Esophagus muscularis mucosa (tissue), 4 donors: ENCODE measurements at regions not wholly inside any gene's neighbourhood (a gene's known extent, or its start where the extent isn't known, plus 50 kb on each side); places are given as distances from the start of the nearest gene placed in this dataset.

Experiments
- DNase-seq: peaks from one replicate; pipeline ENCODE4 v3.0.0-alpha.2; 2017; ENCODE audit errors: extremely low spot score
- H3K27ac ChIP-seq, 4 donors: fragments of 200-600 bp; sonication (generic); replicated peaks in 1 of 4; 1 replicate in 3 of 4; 2 replicates in 1 of 4; pipeline ENCODE4 v1.5.1; 2016 to 2019; ENCODE audit warnings: mild to moderate bottlenecking in 1 of 4
- H3K27me3 ChIP-seq, 4 donors: fragments of 200-600 bp; sonication (generic); one replicate each; pipeline versions ENCODE4 v1.5.1 to v1.6.0; 2016 to 2019
- H3K36me3 ChIP-seq, 4 donors: fragments of 200-600 bp; sonication (generic); one replicate each; pipeline ENCODE4 v1.5.1; 2016 to 2019
- H3K4me1 ChIP-seq, 4 donors: fragments of 200-600 bp; sonication (generic); one replicate each; pipeline ENCODE4 v1.5.1; 2016 to 2019
- H3K4me3 ChIP-seq, 4 donors: fragments of 200-600 bp; sonication (generic); 1 replicate in 2 of 4; 2 replicates in 2 of 4; pipeline ENCODE4 v1.5.1; 2016 to 2019; ENCODE audit warnings: mild to moderate bottlenecking in 4 of 4, moderate library complexity in 1 of 4
- H3K9me3 ChIP-seq, 4 donors: fragments of 200-600 bp; sonication (generic); 1 replicate in 3 of 4; 2 replicates in 1 of 4; pipeline ENCODE4 v1.5.1; 2016 to 2019
- CTCF ChIP-seq, 3 experiments: fragments of 200-600 bp in 2 of 3; fragments of 450-650 bp in 1 of 3; sonication (generic) in 2 of 3; IDR thresholded peaks; one replicate each; pipeline ENCODE4 v1.5.1; 2017 to 2019; ENCODE audit warnings: antibody characterized with exemption in 3 of 3, mild to moderate bottlenecking in 2 of 3, moderate library complexity in 1 of 3
- EP300 ChIP-seq: sonication (generic); formaldehyde crosslinking; IDR thresholded peaks from one replicate; pipeline ENCODE4 v1.6.1; 2017; ENCODE audit warnings: antibody characterized with exemption
- POLR2A ChIP-seq: fragments of 450-650 bp; IDR thresholded peaks from one replicate; pipeline ENCODE4 v1.6.1; 2017; ENCODE audit warnings: antibody characterized with exemption, moderate library complexity, mild to moderate bottlenecking, low read depth
- POLR2AphosphoS5 ChIP-seq, 2 donors: sonication (generic); formaldehyde crosslinking; IDR thresholded peaks; one replicate each; pipeline ENCODE4 v1.6.1; 2017; ENCODE audit warnings: antibody characterized with exemption in 2 of 2
- WGBS: methylation state at CpG from one replicate; pipeline ENCODE4 v1.1.5; 2018; 5-methylcytosine and 5-hydroxymethylcytosine counted together
- intact Hi-C: fragments of 100-400 bp; cut with DNase I; formaldehyde crosslinking; loops from one replicate; pipeline ENCODE4 v1.15.1; 2023

- TF ChIP-seq EP300 (no peak), POLR2AphosphoS5 (IDR thresholded peaks at IDR 0.05) (no peak), POLR2A (no peak), CTCF (IDR thresholded peaks at IDR 0.05) (no peak)
- DNase-seq, result peak; percentile 47
- Histone ChIP-seq H3K9me3 (no peaks in the 10 kb centered on the region), H3K27me3 (peaks cover 0 to 7% (median 0%) of the 10 kb centered on the region in 4 donors), H3K4me1 (no peaks in the 10 kb centered on the region), H3K36me3 (no peaks in the 10 kb centered on the region), H3K27ac (no peak overlapping the region), H3K4me3 (no peak overlapping the region)
- intact Hi-C loops, result no loop called here
- WGBS, result 78% methylated on average over 2 of the region's 2 CpGs
These were observed 196.8 kb downstream of the ADRA2A start for GRCh38 chr10:111273635-111274034.

- TF ChIP-seq POLR2A, result no peak
- no peaks in the 10 kb centered on the region for H3K36me3 ChIP-seq
- H3K27ac ChIP-seq, result no peak overlapping the region
- no peaks in the 10 kb centered on the region for H3K4me1 ChIP-seq
- H3K27me3 ChIP-seq, result peaks cover 0 to 4% (median 0%) of the 10 kb centered on the region in 4 donors
- DNase-seq, result peak; percentile 86
- intact Hi-C loops, result no loop called here
- no peak overlapping the region for H3K4me3 ChIP-seq
- no peaks in the 10 kb centered on the region for H3K9me3 ChIP-seq
- 58% methylated on average over 1 of the region's 1 CpG for WGBS
These were observed 198.3 kb downstream of the ADRA2A start for GRCh38 chr10:111275091-111275490.

- intact Hi-C loops, result no loop called here
- no peak overlapping the region for H3K27ac ChIP-seq
- DNase-seq, result no peak
- H3K27me3 ChIP-seq, result peaks cover 0 to 4% (median 0%) of the 10 kb centered on the region in 4 donors
- H3K4me3 ChIP-seq, result no peak overlapping the region
- peaks cover 0 to 3% (median 0%) of the 10 kb centered on the region in 4 donors for H3K4me1 ChIP-seq
- 71% methylated on average over 6 of the region's 6 CpGs for WGBS
- no peaks in the 10 kb centered on the region for H3K9me3 ChIP-seq
- no peaks in the 10 kb centered on the region for H3K36me3 ChIP-seq
- TF ChIP-seq POLR2A (no peak), CTCF (IDR thresholded peaks at IDR 0.05) (no peak), POLR2AphosphoS5 (IDR thresholded peaks at IDR 0.05) (no peak), EP300 (no peak)
These were observed 200.8 kb downstream of the ADRA2A start for GRCh38 chr10:111277661-111278060.

- no peak overlapping the region for H3K27ac ChIP-seq
- H3K4me3 ChIP-seq, result no peak overlapping the region
- no peaks in the 10 kb centered on the region for H3K27me3 ChIP-seq
- H3K9me3 ChIP-seq, result no peaks in the 10 kb centered on the region
- 90% methylated on average over 3 of the region's 3 CpGs for WGBS
- no peak for DNase-seq
- peaks cover 0 to 3% (median 0%) of the 10 kb centered on the region in 4 donors for H3K4me1 ChIP-seq
- no peaks in the 10 kb centered on the region for H3K36me3 ChIP-seq
- intact Hi-C loops, result no loop called here
- TF ChIP-seq POLR2A (no peak), CTCF (IDR thresholded peaks at IDR 0.05) (no peak), EP300 (no peak), POLR2AphosphoS5 (IDR thresholded peaks at IDR 0.05) (no peak)
These were observed 201.4 kb downstream of the ADRA2A start for GRCh38 chr10:111278266-111278665.

- H3K9me3 ChIP-seq, result no peaks in the 10 kb centered on the region
- H3K36me3 ChIP-seq, result no peaks in the 10 kb centered on the region
- no peak for DNase-seq
- TF ChIP-seq CTCF (IDR thresholded peaks at IDR 0.05) (peak in 1 of 3 experiments; percentile 19), EP300 (no peak)
- no peak overlapping the region for H3K27ac ChIP-seq
- intact Hi-C loops, result no loop called here
- WGBS, result 22% methylated on average over 4 of the region's 4 CpGs
- no peak overlapping the region for H3K4me3 ChIP-seq
- H3K27me3 ChIP-seq, result no peaks in the 10 kb centered on the region
- peaks cover 0 to 3% (median 0%) of the 10 kb centered on the region in 4 donors for H3K4me1 ChIP-seq
These were observed 204.7 kb downstream of the ADRA2A start for GRCh38 chr10:111281516-111281915.
